Left cardiac atrium (tissue), 4 donors: ENCODE measurements at regions not wholly inside any gene's neighbourhood (a gene's known extent, or its start where the extent isn't known, plus 50 kb on each side); places are given as distances from the start of the nearest gene placed in this dataset.

Source experiments
- ATAC-seq, 2 donors: fragments of 200-7000 bp; cut with Tn5 transposase; one replicate each; pipeline ENCODE4 v1.9.1; 2020; ENCODE audit warnings: mild to moderate bottlenecking in 2 of 2, moderate library complexity in 2 of 2
- DNase-seq: peaks from one replicate; pipeline ENCODE4 v3.0.0-alpha.2; 2020
- intact Hi-C, 2 donors: fragments of 100-400 bp; cut with DNase I; formaldehyde crosslinking; loops; one replicate each; pipeline versions ENCODE4 v1.14.1 to v1.15.1; 2022 to 2023
- donor health status: DM: no; HTN: yes; CAD: no.
- donor health status: DM: no; HTN: yes; CAD: no; lungs with severe emphysema.
- donor health status: DM: yes; HTN: yes; CAD: no.
- donor health status: Dilated cardiomyopathy.

- DNase-seq (no peak), ATAC-seq (no peak)
- intact Hi-C loops = no loop called here
Observed at GRCh38 chr6:126581316-126581715, 241.4 kb downstream of the CENPW start.

GRCh38 chr6:126600258-126600916 is 260.5 kb downstream of the CENPW start:
- ATAC-seq (no peak), DNase-seq (no peak)
- intact Hi-C loops = no loop called here

GRCh38 chr6:126603410-126603809 is 263.5 kb downstream of the CENPW start:
- intact Hi-C loops = no loop called here

GRCh38 chr6:126605089-126605488 is 265.2 kb downstream of the CENPW start:
- DNase-seq (no peak), ATAC-seq (no peak)
- intact Hi-C loops = no loop called here

More at GRCh38 chr6:126603410-126603809, 263.5 kb downstream of the CENPW start:
- ATAC-seq (no peak), DNase-seq (no peak)

- no peak for DNase-seq
- ATAC-seq = no peak
- intact Hi-C loops = no loop called here
Observed at GRCh38 chr6:126607289-126607688, 267.4 kb downstream of the CENPW start.

GRCh38 chr6:126608681-126609080 is 268.8 kb downstream of the CENPW start:
- no peak for ATAC-seq
- intact Hi-C loops = no loop called here
- DNase-seq = no peak

GRCh38 chr6:126614642-126615504 is 275.0 kb downstream of the CENPW start:
- no peak for DNase-seq
- no peak for ATAC-seq
- intact Hi-C loops = no loop called here

GRCh38 chr6:126616866-126617265 is 277.0 kb downstream of the CENPW start:
- ATAC-seq (no peak), DNase-seq (no peak)
- intact Hi-C loops = no loop called here

DNA sequence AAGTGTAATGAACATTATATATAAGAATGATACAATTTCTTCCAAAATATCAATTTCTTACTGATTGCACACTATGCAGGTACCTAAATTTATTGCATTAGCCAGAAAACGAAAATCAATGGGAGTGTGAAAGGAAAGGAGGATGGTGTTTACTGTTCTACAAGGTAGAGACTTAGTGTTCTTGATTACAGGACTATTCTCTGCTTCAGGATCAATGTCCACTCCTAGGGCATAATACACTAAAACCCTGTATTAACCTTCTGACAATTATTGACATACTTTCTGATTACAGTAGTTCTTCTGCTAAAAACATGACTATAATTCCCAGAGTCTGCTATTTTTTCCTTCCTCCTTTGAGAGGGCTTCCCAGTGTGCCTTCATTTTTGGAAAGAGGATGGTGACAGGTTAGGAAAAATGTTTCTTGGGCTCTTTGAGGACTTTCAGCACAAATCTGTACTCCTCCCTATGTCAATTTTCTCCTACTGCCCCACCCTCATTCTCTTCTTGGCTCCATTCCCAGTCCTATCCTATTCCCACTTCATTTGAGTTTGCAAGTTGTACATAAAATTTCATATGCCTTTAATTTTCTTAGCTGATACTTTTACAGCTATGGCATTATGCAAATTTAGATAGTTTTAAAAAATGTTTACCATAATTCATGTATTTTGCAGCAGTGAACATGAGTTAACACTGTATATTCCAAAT is 278.9 kb downstream of the CENPW start:
- no peak for DNase-seq
- no peak for ATAC-seq
- intact Hi-C loops = no loop called here

DNA sequence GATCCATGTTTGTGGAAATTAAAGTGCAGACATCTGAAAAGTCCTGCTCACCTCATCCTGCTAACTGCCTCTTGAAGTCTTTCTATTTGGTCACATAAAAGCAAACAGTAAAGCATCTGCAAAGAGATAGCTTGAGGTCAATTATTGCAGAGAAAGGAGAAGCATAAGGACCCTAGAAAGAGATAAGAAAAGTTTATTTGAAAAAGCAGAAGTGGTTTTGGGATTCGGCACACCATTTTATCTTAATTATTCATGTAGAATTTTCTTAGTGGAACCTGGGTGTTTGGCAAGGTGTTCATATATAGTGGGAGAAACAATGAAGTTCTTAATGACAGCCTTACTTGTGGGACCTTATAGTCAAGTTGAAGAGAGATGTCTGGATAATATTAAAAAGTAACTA is 280.8 kb downstream of the CENPW start:
- ATAC-seq = no peak
- DNase-seq = no peak
- intact Hi-C loops = no loop called here

DNA sequence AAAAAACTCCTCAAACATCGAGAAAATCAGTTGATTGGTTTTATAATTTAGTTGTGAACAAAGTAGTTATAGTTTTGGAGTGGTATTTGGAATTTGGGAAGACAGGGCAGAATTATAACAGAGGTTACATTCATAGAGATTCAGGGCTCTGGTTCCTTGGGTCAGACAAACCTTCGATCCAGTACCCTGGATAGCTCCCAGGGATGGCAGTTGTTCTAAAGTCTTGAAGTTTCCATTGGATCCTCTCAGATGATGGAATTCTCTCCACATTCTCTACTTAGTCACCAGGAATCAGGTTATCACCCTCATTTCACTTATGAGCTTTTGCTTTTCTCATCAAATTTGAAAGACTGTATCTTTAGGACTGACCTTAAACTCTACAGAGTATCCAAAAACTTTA is 285.1 kb downstream of the CENPW start:
- intact Hi-C loops = no loop called here
- ATAC-seq = no peak
- DNase-seq = no peak

DNA sequence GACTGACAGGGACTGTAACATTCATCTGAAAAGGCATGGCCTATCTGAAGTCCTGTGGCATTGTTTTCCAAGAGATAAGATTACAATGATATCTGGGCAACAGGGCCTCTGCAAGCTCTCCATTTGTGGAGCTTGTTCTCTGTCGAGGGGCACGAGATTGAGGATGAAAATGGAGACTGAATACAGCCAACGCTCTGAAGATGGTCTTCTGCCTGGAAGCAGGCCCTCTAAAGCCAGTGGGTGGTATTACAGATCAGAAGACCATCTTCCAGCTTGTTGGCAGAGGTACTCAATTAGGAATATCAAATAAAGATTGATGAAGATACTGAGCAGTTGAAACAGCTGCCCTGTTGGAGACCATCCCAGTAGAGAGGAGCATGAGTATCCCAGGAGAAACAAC is 288.2 kb downstream of the CENPW start:
- intact Hi-C loops = no loop called here
- no peak for ATAC-seq
- no peak for DNase-seq

DNA sequence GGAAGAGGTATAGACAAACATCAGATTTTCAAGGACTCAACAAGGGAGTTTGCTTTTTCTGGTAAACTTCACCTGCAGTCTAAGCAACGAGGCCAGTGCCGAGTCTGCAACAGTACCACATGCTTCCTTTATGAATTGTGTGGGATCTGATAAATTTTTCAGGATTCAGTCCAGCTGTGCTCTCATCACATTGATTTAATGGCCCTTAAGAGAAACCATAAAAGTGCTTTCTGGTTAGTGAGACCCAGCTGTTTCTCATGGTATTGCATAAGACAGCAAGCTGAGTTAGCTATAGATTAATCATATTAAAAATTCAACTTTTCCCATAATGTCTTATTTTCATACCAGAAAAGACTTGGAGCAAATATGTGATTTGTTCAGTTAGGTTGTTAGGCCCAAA is 291.4 kb downstream of the CENPW start:
- intact Hi-C loops = no loop called here
- DNase-seq = no peak
- no peak for ATAC-seq

DNA sequence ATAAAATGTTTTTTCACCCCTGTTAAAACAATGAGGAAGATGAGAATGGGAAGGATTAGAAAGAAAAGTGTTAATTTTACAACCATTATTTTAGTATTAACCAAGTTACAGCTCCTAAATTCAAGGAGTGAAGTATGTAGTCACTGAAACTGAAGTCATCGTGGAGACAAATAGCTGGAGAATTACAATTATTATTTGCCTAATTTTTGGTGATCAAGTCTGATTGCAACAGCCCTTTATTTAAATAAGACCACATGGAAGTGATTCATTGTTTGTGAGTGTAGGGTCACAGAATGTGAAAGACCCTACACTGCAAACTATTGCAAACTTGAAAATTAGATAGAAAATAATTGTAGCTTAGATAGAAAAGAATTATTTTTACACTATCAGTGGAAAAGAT is 292.4 kb downstream of the CENPW start:
- intact Hi-C loops = no loop called here
- ATAC-seq (no peak), DNase-seq (no peak)

DNA sequence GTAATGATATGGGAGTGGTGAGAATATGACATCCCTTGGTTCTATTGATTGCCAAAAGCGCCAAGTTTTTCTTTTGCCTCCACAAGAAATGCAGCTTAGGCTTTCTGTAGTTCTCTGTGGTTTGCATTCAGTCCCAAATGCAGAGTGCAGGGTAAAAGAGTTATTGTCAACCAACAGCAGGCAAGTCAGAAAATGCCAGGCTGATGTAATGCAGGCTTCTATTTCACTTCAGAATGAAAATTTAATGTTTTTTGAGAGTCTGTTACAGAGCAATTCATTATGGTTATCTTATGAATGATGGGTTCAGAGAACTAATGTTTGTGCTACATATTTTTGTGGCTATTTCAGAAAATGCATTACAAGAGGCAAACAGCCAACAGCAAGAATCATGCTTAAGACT is 293.5 kb downstream of the CENPW start:
- ATAC-seq = no peak
- intact Hi-C loops = no loop called here
- no peak for DNase-seq

- ATAC-seq (no peak), DNase-seq (no peak)
- intact Hi-C loops = no loop called here
Observed at GRCh38 chr6:126640356-126640755, 300.4 kb downstream of the CENPW start.

DNA sequence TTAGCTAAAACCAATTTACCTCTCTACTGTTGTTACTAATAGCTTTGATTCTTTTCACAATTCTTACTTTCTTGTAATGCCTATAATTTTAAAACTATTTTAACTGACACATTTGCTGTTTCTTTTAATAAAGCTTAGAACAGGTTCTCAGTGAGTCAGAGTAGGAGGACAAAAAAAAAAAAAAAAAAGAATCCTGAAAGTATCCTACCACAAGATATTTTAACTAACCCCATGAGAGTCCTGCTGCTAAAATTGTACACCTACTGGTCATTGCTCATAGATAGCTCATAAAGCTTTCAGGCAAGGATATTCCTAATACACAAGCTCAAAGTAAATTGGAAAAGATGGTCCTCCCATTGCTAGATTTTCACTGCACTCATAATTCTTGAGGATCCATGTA is 301.0 kb downstream of the CENPW start:
- ATAC-seq (no peak), DNase-seq (no peak)
- intact Hi-C loops = no loop called here

DNA sequence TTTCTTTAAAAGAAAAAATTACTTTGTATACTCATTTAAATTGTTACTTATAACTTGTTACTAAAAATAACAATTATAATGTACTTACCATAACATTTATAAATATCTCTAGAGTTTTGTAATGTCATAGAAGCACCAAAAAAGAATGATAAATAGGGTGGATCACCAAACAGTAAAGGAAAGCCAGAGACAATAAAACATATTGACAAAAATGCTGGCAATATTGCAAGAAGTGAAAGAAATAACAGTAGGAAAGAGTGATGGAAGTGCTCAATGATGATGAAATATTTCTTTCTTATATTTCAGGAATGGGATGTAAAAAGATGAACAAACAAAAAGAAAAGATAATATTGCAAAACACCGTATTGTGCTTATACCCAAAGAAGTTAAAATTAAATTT is 301.7 kb downstream of the CENPW start:
- ATAC-seq (no peak), DNase-seq (no peak)
- intact Hi-C loops = no loop called here

- no peak for DNase-seq
- intact Hi-C loops = no loop called here
- ATAC-seq = no peak
Observed at GRCh38 chr6:126643352-126643751, 303.4 kb downstream of the CENPW start.

GRCh38 chr6:126650931-126651330 is 311.0 kb downstream of the CENPW start:
- DNase-seq = no peak
- ATAC-seq = no peak
- intact Hi-C loops = no loop called here
